ENCODE measurements at regions not wholly inside any gene's neighbourhood (a gene's known extent, or its start where the extent isn't known, plus 50 kb on each side); places are given as distances from the start of the nearest gene placed in this dataset.

GRCh38 chr2:126803434-126803775, 95.3 kb upstream of the TEX51 start:
- H3K4me2 ChIP-seq (ENCODE audit: extremely low read depth, insufficient read depth, low read length) = no peak overlapping the region
- H3K79me2 ChIP-seq (ENCODE audit: control insufficient read depth, insufficient read depth, low read length) = no peaks in the 10 kb centered on the region
- H3K4me3 ChIP-seq (replicated peaks in 1 of 4; ENCODE audit: control extremely low read depth in 1 of 4, insufficient read depth in 1 of 4, low read depth in 3 of 4, low read length in 4 of 4) = no peak overlapping the region
- H2AFZ ChIP-seq (ENCODE audit: low read length) = no peak overlapping the region
- TF ChIP-seq EZH2 (IDR thresholded peaks at IDR 0.05; ENCODE audit: low read length, missing control alignments) (no peak), CTCF (conservative IDR thresholded peaks at IDR 0.05 in 1 of 2, IDR thresholded peaks at IDR 0.05 in 1 of 2; ENCODE audit: low read depth in 1 of 2, low read length in 2 of 2) (no peak)
- no peaks in the 10 kb centered on the region for H3K36me3 ChIP-seq (ENCODE audit: control insufficient read depth, insufficient read depth, low read length)
- no peaks in the 10 kb centered on the region for H3K27me3 ChIP-seq (ENCODE audit: control insufficient read depth, insufficient read depth, low read length)
- H3K9ac ChIP-seq (ENCODE audit: insufficient read depth, low read length) = no peak overlapping the region
- H4K20me1 ChIP-seq (ENCODE audit: control insufficient read depth, extremely low read depth, insufficient read depth, low read length) = no peaks in the 10 kb centered on the region
- DNase-seq (ENCODE audit: low read depth in 2 of 2) = no peak
- no peaks in the 10 kb centered on the region for H3K4me1 ChIP-seq (ENCODE audit: control insufficient read depth, extremely low read depth, insufficient read depth, low read length)
- no peaks in the 10 kb centered on the region for H3K9me3 ChIP-seq (ENCODE audit: control insufficient read depth, insufficient read depth, low read depth, low read length)
- no peak overlapping the region for H3K27ac ChIP-seq (ENCODE audit: insufficient read depth, low read length)

- Histone ChIP-seq H3K79me2 (ENCODE audit: control insufficient read depth, insufficient read depth, low read length) (no peaks in the 10 kb centered on the region), H3K4me2 (ENCODE audit: extremely low read depth, insufficient read depth, low read length) (no peak overlapping the region), H3K36me3 (ENCODE audit: control insufficient read depth, insufficient read depth, low read length) (no peaks in the 10 kb centered on the region), H2AFZ (ENCODE audit: low read length) (no peak overlapping the region), H3K4me1 (ENCODE audit: control insufficient read depth, extremely low read depth, insufficient read depth, low read length) (no peaks in the 10 kb centered on the region), H3K4me3 (replicated peaks in 1 of 4; ENCODE audit: control extremely low read depth in 1 of 4, insufficient read depth in 1 of 4, low read depth in 3 of 4, low read length in 4 of 4) (no peak overlapping the region), H3K9me3 (ENCODE audit: control insufficient read depth, insufficient read depth, low read depth, low read length) (no peaks in the 10 kb centered on the region), H4K20me1 (ENCODE audit: control insufficient read depth, extremely low read depth, insufficient read depth, low read length) (no peaks in the 10 kb centered on the region), H3K27me3 (ENCODE audit: control insufficient read depth, insufficient read depth, low read length) (no peaks in the 10 kb centered on the region), H3K9ac (ENCODE audit: insufficient read depth, low read length) (no peak overlapping the region), H3K27ac (ENCODE audit: insufficient read depth, low read length) (no peak overlapping the region)
- DNase-seq (ENCODE audit: low read depth in 2 of 2) = no peak
- no peak for TF ChIP-seq CTCF (conservative IDR thresholded peaks at IDR 0.05 in 1 of 2, IDR thresholded peaks at IDR 0.05 in 1 of 2; ENCODE audit: low read depth in 1 of 2, low read length in 2 of 2)
- TF ChIP-seq EZH2 (IDR thresholded peaks at IDR 0.05; ENCODE audit: low read length, missing control alignments) = no peak
Measured at GRCh38 chr2:126804347-126804746, 94.3 kb upstream of the TEX51 start.

- no peak overlapping the region for H3K9ac ChIP-seq (ENCODE audit: insufficient read depth, low read length)
- H4K20me1 ChIP-seq (ENCODE audit: control insufficient read depth, extremely low read depth, insufficient read depth, low read length) = no peaks in the 10 kb centered on the region
- H3K4me1 ChIP-seq (ENCODE audit: control insufficient read depth, extremely low read depth, insufficient read depth, low read length) = no peaks in the 10 kb centered on the region
- no peaks in the 10 kb centered on the region for H3K36me3 ChIP-seq (ENCODE audit: control insufficient read depth, insufficient read depth, low read length)
- DNase-seq (ENCODE audit: low read depth in 2 of 2) = no peak
- no peaks in the 10 kb centered on the region for H3K27me3 ChIP-seq (ENCODE audit: control insufficient read depth, insufficient read depth, low read length)
- H3K27ac ChIP-seq (ENCODE audit: insufficient read depth, low read length) = no peak overlapping the region
- TF ChIP-seq EZH2 (IDR thresholded peaks at IDR 0.05; ENCODE audit: low read length, missing control alignments) = no peak
- TF ChIP-seq CTCF (conservative IDR thresholded peaks at IDR 0.05 in 1 of 2, IDR thresholded peaks at IDR 0.05 in 1 of 2; ENCODE audit: low read depth in 1 of 2, low read length in 2 of 2) = no peak
- H3K4me3 ChIP-seq (replicated peaks in 1 of 4; ENCODE audit: control extremely low read depth in 1 of 4, insufficient read depth in 1 of 4, low read depth in 3 of 4, low read length in 4 of 4) = no peak overlapping the region
- no peaks in the 10 kb centered on the region for H3K9me3 ChIP-seq (ENCODE audit: control insufficient read depth, insufficient read depth, low read depth, low read length)
- no peak overlapping the region for H3K4me2 ChIP-seq (ENCODE audit: extremely low read depth, insufficient read depth, low read length)
- H2AFZ ChIP-seq (ENCODE audit: low read length) = no peak overlapping the region
- no peaks in the 10 kb centered on the region for H3K79me2 ChIP-seq (ENCODE audit: control insufficient read depth, insufficient read depth, low read length)
Measured at GRCh38 chr2:126808929-126809328, 89.8 kb upstream of the TEX51 start.
